Fibroblast of the aortic adventitia (primary cell): ENCODE measurements at regions not wholly inside any gene's neighbourhood (a gene's known extent, or its start where the extent isn't known, plus 50 kb on each side); places are given as distances from the start of the nearest gene placed in this dataset.

Experiments
- DNase-seq: peaks from one replicate; pipeline ENCODE4 v3.0.0-alpha.2; 2010; ENCODE audit warnings: low read depth
- H3K4me3 ChIP-seq: 2 replicates; pipeline ENCODE4 v1.5.1; 2011; ENCODE audit warnings: low read depth, mild to moderate bottlenecking, control low read depth, low read length, moderate library complexity
- CTCF ChIP-seq: IDR thresholded peaks from 2 replicates; pipeline ENCODE4 v1.5.1; 2011; ENCODE audit warnings: mild to moderate bottlenecking, low read length, control low read depth, inconsistent platforms; ENCODE audit not compliant: insufficient read depth

GRCh38 chr4:151603377-151603776 is 157.4 kb downstream of the GATB start:
- no peak for DNase-seq
- no peak for TF ChIP-seq CTCF
- H3K4me3 ChIP-seq = no peak overlapping the region

- H3K4me3 ChIP-seq = no peak overlapping the region
- peak; percentile 66 for TF ChIP-seq CTCF
- peak; percentile 47 for DNase-seq
These were observed 156.6 kb downstream of the GATB start for GRCh38 chr4:151604238-151604637.

- DNase-seq = no peak
- H3K4me3 ChIP-seq = no peak overlapping the region
- TF ChIP-seq CTCF = no peak
These were observed 155.6 kb downstream of the GATB start for GRCh38 chr4:151605215-151605614.

GRCh38 chr4:151606061-151606460 is 154.7 kb downstream of the GATB start:
- no peak for TF ChIP-seq CTCF
- no peak for DNase-seq
- H3K4me3 ChIP-seq = no peak overlapping the region

- no peak for TF ChIP-seq CTCF
- no peak overlapping the region for H3K4me3 ChIP-seq
- DNase-seq = no peak
These were observed 150.6 kb downstream of the GATB start for GRCh38 chr4:151610229-151610628.

- no peak for TF ChIP-seq CTCF
- H3K4me3 ChIP-seq = no peak overlapping the region
These were observed 148.8 kb downstream of the GATB start for GRCh38 chr4:151611960-151612359.

GRCh38 chr4:151613290-151613689 is 147.5 kb downstream of the GATB start:
- no peak for TF ChIP-seq CTCF
- H3K4me3 ChIP-seq = no peak overlapping the region
- no peak for DNase-seq

More at GRCh38 chr4:151611960-151612359, 148.8 kb downstream of the GATB start:
- no peak for DNase-seq
